ENCODE measurements at regions not wholly inside any gene's neighbourhood (a gene's known extent, or its start where the extent isn't known, plus 50 kb on each side); places are given as distances from the start of the nearest gene placed in this dataset.

DNA sequence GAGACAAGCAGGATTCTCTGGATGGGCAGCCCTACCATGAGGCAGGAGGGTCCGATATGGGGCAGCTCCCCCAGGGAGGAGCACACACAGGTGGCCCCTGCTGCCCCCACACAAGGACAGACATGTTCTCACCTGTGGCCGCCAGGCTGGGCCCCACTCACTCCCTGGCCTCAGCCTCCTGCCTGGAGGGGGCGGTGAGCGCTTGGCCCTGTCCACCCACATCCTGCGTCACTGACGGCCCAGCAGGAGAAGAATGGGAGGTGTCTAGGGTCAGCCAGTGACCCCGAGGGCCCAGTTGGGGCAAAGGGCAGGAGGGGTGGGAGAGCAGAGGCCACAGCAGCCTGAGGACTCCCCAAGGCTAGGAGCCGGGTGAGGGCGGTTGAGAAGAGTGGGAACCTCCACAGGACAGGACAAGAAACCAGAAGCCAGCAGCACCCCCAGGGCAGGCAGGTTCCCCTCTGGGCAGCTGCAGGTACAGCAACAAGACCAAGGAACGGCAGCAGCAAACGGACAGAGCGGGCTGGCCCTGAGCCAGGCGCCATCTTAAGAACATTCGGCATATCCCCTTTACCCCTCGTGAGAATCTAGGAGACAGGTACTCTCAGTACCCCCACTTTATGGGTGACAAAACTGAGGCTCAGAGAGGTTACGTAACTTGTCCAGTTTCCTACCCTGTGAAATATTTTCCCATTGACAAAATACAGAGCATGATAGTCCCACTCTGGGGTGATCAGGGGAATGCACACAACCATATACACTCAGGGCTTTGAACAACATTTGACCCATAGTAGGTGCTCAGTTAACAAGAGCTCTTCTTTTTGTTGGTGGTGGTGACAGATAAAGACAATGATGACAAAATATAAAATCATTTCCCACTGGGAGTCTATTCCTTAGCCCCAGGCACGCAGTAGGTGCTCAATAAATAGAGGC lies 74.3 kb downstream of the NCOR2 start:
- ATAC-seq: no peak
- H3K36me3 Mint-ChIP-seq: peaks cover 7% of the 10 kb centered on the region; the same call in 1 of the 2 replicates
- POLR2A ChIA-PET: no interaction called here
- CTCF ChIA-PET: interaction anchor here (0.7 kb wide), 1 partner anchor 86 kb away, joined by 3 read pairs; no protein-coding TSS in a partner anchor
- H3K27ac Mint-ChIP-seq: no peak overlapping the region
- no peak for TF ChIP-seq SP1 (CRISPR knock-in tag; conservative IDR thresholded peaks at IDR 0.05)
- no peak for TF ChIP-seq SMAD3 (CRISPR knock-in tag; IDR thresholded peaks at IDR 0.05; ENCODE audit: borderline replicate concordance)
- no peak for TF ChIP-seq CBFB (CRISPR knock-in tag; IDR thresholded peaks at IDR 0.05; ENCODE audit: low read depth)
- no peak for TF ChIP-seq SOX15 (CRISPR knock-in tag; IDR thresholded peaks at IDR 0.05)
- TF ChIP-seq, protein P1, sequence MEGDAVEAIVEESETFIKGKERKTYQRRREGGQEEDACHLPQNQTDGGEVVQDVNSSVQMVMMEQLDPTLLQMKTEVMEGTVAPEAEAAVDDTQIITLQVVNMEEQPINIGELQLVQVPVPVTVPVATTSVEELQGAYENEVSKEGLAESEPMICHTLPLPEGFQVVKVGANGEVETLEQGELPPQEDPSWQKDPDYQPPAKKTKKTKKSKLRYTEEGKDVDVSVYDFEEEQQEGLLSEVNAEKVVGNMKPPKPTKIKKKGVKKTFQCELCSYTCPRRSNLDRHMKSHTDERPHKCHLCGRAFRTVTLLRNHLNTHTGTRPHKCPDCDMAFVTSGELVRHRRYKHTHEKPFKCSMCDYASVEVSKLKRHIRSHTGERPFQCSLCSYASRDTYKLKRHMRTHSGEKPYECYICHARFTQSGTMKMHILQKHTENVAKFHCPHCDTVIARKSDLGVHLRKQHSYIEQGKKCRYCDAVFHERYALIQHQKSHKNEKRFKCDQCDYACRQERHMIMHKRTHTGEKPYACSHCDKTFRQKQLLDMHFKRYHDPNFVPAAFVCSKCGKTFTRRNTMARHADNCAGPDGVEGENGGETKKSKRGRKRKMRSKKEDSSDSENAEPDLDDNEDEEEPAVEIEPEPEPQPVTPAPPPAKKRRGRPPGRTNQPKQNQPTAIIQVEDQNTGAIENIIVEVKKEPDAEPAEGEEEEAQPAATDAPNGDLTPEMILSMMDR (IDR thresholded peaks at IDR 0.05): no peak
- no peak for TF ChIP-seq JUN (CRISPR knock-in tag; IDR thresholded peaks at IDR 0.05)
- no peak for TF ChIP-seq FOXP1 (CRISPR knock-in tag; IDR thresholded peaks at IDR 0.05; ENCODE audit: borderline replicate concordance)
- TF ChIP-seq ATF1 (CRISPR knock-in tag; IDR thresholded peaks at IDR 0.05): no peak
- TF ChIP-seq TEAD1 (CRISPR knock-in tag; IDR thresholded peaks at IDR 0.05): no peak
- TF ChIP-seq ZBTB43 (CRISPR knock-in tag; IDR thresholded peaks at IDR 0.05): no peak
- TF ChIP-seq ARID4B (CRISPR knock-in tag; IDR thresholded peaks at IDR 0.05; ENCODE audit: borderline replicate concordance): no peak
- no peak for TF ChIP-seq MLX (CRISPR knock-in tag; IDR thresholded peaks at IDR 0.05)
- TF ChIP-seq GRHL2 (CRISPR knock-in tag; IDR thresholded peaks at IDR 0.05; ENCODE audit: insufficient replicate concordance, severe bottlenecking): no peak
- H3K9me3 Mint-ChIP-seq: no peaks in the 10 kb centered on the region
- no peaks in the 10 kb centered on the region for H3K27me3 Mint-ChIP-seq (ENCODE audit: low read depth)
- peaks cover 16% of the 10 kb centered on the region for H3K4me1 Mint-ChIP-seq
- no peak for DNase-seq (ENCODE audit: low spot score)
- no peak overlapping the region for H3K4me3 Mint-ChIP-seq

DNA sequence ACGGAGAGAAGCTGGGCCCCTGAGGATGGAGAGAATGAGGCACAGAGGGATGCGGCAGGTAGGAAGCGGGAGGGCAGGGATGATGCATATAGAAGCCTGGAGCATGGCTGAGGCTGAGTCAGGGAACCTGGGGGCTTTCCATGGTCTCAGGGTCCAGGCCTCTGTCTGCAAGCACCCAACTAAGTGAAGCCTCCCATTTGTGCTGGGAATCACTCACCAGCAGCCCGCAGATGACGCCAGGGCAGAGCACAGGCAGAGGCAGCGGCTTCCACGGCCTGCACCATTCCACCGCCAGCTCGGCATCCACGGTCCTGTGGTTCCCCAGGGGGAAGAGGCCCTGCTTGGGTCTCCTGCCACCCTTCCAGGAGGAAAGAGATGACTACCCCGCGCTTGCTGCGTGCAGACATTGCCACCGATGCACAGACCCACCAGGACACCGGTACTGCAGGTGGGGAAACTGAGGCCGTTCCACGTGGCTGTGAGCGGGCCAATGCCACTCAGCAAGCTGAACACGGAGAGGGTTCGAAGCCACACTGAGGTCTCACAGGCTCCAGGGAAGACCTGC lies 75.5 kb downstream of the NCOR2 start:
- DNase-seq (ENCODE audit: low spot score) (no peak), ATAC-seq (no peak)
- no peak overlapping the region for H3K4me3 Mint-ChIP-seq
- peaks cover 7% of the 10 kb centered on the region; the same call in 1 of the 2 replicates for H3K36me3 Mint-ChIP-seq
- ChIA-PET CTCF (no interaction called here), POLR2A (no interaction called here)
- H3K4me1 Mint-ChIP-seq: peaks cover 15% of the 10 kb centered on the region
- H3K27ac Mint-ChIP-seq: no peak overlapping the region; the same call in 1 of the 2 replicates
- no peaks in the 10 kb centered on the region for H3K9me3 Mint-ChIP-seq
- no peaks in the 10 kb centered on the region for H3K27me3 Mint-ChIP-seq (ENCODE audit: low read depth)
- TF ChIP-seq ZNF396 (CRISPR knock-in tag; IDR thresholded peaks at IDR 0.05; ENCODE audit: borderline replicate concordance) (no peak), ZNF219 (CRISPR knock-in tag; IDR thresholded peaks at IDR 0.05; ENCODE audit: borderline replicate concordance) (no peak), OVOL2 (CRISPR knock-in tag; IDR thresholded peaks at IDR 0.05; ENCODE audit: borderline replicate concordance) (no peak), ZBTB43 (CRISPR knock-in tag; IDR thresholded peaks at IDR 0.05) (no peak), E2F4 (CRISPR knock-in tag; IDR thresholded peaks at IDR 0.05; ENCODE audit: borderline replicate concordance, low read depth) (no peak), JAZF1 (CRISPR knock-in tag; IDR thresholded peaks at IDR 0.05) (no peak)
- TF ChIP-seq, protein P2, sequence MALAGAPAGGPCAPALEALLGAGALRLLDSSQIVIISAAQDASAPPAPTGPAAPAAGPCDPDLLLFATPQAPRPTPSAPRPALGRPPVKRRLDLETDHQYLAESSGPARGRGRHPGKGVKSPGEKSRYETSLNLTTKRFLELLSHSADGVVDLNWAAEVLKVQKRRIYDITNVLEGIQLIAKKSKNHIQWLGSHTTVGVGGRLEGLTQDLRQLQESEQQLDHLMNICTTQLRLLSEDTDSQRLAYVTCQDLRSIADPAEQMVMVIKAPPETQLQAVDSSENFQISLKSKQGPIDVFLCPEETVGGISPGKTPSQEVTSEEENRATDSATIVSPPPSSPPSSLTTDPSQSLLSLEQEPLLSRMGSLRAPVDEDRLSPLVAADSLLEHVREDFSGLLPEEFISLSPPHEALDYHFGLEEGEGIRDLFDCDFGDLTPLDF (CRISPR knock-in tag; IDR thresholded peaks at IDR 0.05): no peak

Measured in WTC11 (cell line).